ENCODE measurements at regions not wholly inside any gene's neighbourhood (a gene's known extent, or its start where the extent isn't known, plus 50 kb on each side); places are given as distances from the start of the nearest gene placed in this dataset.
"Not testable (repeated sequence)": the region's sequence is repeated elsewhere in the genome, so short reads cannot be mapped to it uniquely, and the experiment has no call there.

GRCh38 chrX:67353651-67354370, 190.0 kb upstream of the AR start:
- DNase-seq (ENCODE audit: low read depth), result peak; percentile 31

GRCh38 chrX:67361267-67361666, 182.6 kb upstream of the AR start:
- not testable (repeated sequence) for DNase-seq (ENCODE audit: low read depth); H3K4me3 ChIP-seq (ENCODE audit: control insufficient read depth, low read depth, low read length)

More at GRCh38 chrX:67353651-67354370, 190.0 kb upstream of the AR start:
- TF ChIP-seq CTCF (conservative IDR thresholded peaks at IDR 0.05; ENCODE audit: control insufficient read depth, insufficient read depth, low read depth, low read length), result no peak
- H3K4me3 ChIP-seq (ENCODE audit: control insufficient read depth, low read depth, low read length), result no peak overlapping the region

- DNase-seq (ENCODE audit: low read depth), result no peak
- TF ChIP-seq CTCF (conservative IDR thresholded peaks at IDR 0.05; ENCODE audit: control insufficient read depth, insufficient read depth, low read depth, low read length), result no peak
- no peak overlapping the region for H3K4me3 ChIP-seq (ENCODE audit: control insufficient read depth, low read depth, low read length)
Observed at GRCh38 chrX:67384403-67384802, 159.4 kb upstream of the AR start.

- DNase-seq (ENCODE audit: low read depth), result no peak
- TF ChIP-seq CTCF (conservative IDR thresholded peaks at IDR 0.05; ENCODE audit: control insufficient read depth, insufficient read depth, low read depth, low read length), result no peak
- no peak overlapping the region for H3K4me3 ChIP-seq (ENCODE audit: control insufficient read depth, low read depth, low read length)
Observed at GRCh38 chrX:67408423-67409079, 135.3 kb upstream of the AR start.

- no peak for TF ChIP-seq CTCF (conservative IDR thresholded peaks at IDR 0.05; ENCODE audit: control insufficient read depth, insufficient read depth, low read depth, low read length)
- DNase-seq (ENCODE audit: low read depth), result no peak
- H3K4me3 ChIP-seq (ENCODE audit: control insufficient read depth, low read depth, low read length), result no peak overlapping the region
Observed at GRCh38 chrX:67415937-67416336, 127.9 kb upstream of the AR start.

GRCh38 chrX:67426946-67427345, 116.9 kb upstream of the AR start:
- TF ChIP-seq CTCF (conservative IDR thresholded peaks at IDR 0.05; ENCODE audit: control insufficient read depth, insufficient read depth, low read depth, low read length), result no peak
- H3K4me3 ChIP-seq (ENCODE audit: control insufficient read depth, low read depth, low read length), result no peak overlapping the region
- no peak for DNase-seq (ENCODE audit: low read depth)

- TF ChIP-seq CTCF (conservative IDR thresholded peaks at IDR 0.05; ENCODE audit: control insufficient read depth, insufficient read depth, low read depth, low read length), result no peak
- H3K4me3 ChIP-seq (ENCODE audit: control insufficient read depth, low read depth, low read length), result no peak overlapping the region
- no peak for DNase-seq (ENCODE audit: low read depth)
Observed at GRCh38 chrX:67435536-67435935, 108.3 kb upstream of the AR start.
